Islet precursor cell (in vitro differentiated cells): ENCODE measurements at regions not wholly inside any gene's neighbourhood (a gene's known extent, or its start where the extent isn't known, plus 50 kb on each side); places are given as distances from the start of the nearest gene placed in this dataset.
A peak's percentile ranks its signal among the peaks of the same experiment; 100 is the strongest.

ENCODE experiments used
- DNase-seq: peaks from one replicate; pipeline ENCODE4 v3.0.0-alpha.2; 2018

DNA sequence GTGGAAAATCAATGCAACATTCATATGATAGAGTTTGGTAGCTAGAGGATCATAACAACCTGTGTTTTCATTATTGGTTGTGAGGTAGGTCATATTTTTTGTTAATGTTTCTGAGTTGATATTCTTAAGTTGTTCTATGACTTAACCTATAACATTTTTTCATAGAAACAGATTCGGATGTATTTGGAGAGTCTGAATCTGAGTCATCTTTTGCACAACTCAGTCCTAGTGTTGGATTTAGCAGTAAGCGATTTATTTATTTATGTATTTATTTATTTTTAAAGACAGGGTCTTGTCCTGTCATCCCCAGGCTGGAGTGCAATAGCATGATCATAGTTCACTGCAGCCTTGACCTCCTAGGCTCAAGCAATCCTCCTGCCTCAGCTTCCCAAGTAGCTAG is 292.8 kb upstream of the ZNF717 start:
- no peak for DNase-seq

DNA sequence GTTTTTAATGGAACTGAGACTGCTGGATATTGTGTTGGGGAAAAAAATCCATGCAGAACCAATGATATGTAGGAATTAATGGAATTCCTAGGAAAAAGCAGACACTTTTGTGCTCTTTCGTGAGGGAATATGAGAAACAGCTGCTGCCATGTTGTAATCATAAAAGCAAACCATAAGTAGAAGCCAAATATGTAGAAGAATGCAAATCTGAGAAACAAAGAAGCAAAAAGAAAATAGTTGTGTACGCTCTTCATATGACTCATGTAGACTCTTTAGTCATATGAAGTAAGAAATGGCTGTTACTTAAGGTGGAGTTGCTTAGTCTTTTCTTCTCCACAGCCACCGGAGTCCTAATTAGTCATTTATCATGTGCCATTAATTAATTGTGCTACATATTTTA is 298.6 kb upstream of the ZNF717 start:
- DNase-seq, result no peak

DNA sequence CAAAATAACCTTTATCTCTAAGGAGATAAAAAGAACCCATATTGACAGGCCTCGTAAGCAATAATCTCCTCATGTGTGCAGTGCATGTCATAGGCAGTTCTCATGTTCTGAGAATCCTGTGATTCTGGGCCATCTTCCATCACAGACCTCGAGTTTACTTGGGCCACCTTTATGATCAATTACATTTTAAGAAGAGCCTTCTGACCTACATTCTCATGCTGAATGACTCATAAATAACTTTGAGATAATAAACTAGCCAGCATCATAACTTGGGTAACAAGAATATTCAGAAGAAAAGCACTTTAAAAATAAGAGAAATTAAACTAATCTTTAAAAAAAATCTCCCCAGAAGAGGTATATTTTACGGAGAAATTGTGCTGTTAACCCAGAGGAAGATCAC is 310.7 kb upstream of the ZNF717 start:
- no peak for DNase-seq

DNA sequence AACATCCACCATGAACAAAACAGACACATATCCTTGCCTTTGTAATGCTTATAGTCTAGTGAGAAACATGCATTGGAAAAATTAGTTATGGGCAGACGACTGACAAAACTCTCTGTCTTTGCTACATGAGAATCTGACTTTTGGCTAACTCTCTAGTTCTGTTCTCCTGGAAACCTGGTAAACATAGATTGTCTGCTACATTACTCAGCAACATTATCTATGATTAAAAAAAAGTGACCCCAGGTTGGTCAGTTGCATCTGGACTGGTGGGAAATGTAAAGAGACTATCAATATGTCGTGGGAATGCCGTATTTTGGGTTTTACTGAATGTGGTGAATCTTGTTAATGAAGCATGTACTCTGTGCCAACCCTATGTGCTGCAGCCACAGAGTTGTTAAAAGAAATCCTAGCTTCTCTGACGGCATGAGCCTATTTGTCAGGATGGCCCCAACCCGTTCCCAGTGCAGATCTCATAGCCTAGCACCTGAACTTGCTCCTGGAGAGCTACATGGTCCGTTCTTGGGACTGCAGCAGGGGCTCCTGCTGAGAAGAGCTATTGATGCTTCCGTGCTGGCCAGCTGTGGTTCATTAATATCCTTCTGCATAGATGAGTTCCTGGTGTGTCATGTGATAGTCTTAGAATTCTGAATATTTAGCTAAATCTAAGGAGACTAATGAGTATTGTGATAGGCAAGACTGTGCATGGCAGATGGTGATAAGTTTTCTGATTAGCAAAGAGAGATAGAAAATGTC is 311.7 kb upstream of the ZNF717 start:
- no peak for DNase-seq

DNA sequence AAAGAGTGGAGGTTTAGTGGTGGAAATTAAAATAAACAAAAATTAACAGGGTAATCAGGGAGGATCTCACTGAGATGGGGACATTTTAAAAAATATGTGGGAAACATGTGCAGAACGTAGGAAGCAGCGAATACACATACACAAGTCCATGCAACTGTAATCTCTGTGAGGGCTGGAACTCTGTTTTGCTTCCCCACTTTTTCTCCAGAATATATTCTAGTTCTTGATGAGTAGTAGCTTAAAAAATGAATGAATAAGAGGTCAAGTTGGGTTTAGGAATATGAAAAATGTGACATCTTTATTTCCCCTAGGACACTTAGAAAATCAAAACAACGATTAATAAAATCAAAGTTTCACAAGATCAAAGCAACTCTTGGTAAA is 312.2 kb upstream of the ZNF717 start:
- DNase-seq, result no peak

DNA sequence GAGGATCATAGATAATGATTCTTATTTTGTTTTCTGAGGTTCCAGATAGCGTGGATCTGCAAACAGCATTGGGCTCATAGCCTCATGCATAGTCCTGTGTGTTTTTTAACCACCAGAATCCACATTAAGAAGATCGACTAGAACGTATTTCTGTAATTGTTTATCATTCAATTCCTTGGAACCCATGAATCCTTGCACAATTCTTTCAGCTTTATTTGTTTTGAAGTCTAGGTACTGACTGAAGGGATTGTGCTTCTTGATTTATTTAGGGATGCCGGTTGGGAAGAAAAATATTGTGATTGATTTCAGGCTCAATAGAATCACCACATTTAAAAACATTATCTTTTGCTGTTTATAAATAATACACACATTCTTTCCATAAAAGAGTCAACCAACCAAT is 314.6 kb upstream of the ZNF717 start:
- no peak for DNase-seq

DNA sequence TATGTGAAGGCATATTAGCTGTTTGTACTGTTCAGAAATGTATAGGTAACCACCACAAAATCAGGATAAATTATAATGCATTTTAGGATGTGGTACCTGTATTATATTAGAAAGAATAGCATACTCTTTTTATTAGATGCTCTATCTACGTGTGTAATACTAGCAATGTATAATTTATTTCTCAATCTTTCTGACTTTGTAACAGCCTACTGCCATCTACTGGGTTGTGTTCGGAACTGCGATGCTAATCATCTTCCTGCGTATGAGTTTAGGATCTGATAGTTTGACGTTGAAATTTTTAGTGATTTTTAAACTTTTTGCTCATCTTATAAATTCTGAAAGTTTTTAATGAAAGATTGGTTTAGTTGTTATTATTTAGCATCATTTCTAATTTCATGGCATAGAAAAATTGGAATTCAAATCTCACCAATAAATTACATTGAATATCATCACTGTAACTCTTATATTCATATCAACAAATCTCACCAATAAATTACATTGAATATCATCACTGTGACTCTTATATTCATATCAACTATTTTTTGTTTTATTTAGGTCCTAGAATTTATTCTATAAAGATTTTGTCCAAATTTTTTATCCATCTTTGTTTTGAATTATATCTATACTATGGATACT is 322.7 kb upstream of the ZNF717 start:
- DNase-seq, result no peak

DNA sequence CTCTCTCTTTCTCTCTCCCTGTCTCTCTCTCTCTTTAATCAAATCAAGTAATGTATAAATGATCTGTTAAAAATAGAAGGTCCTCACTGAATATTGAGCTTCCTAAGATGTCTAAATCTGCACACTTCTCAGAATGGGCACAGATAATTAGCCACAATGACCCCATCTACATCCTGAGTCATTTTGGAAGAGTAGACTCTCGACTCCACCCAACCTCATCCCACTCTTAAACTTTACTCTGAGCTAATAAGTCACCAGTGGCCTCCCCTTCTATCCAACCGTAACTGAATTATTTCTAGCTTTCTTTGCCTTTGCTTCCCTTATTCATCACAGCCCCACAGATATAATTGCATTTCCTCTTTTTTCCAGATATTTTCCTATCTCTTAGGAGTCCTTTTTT is 326.5 kb upstream of the ZNF717 start:
- DNase-seq, result no peak

DNA sequence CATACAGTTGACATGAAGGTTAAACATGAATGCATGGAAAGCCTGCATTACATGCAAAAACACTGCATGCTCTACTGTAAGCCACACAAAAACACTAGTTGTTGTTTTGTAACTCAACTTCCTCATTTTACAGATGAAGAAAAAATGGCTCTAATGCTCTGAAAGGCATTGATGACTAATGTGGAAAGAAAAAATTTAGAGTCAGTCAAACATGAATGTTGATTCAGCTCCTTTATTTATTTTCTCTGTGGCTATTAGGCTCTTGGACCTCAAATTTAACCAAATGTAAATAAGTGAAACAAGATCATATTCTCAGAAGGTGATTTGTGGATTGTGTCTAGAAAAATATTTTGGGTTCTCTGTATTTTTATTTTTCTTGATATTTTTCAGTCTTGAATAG is 336.7 kb upstream of the ZNF717 start:
- DNase-seq, result no peak

DNA sequence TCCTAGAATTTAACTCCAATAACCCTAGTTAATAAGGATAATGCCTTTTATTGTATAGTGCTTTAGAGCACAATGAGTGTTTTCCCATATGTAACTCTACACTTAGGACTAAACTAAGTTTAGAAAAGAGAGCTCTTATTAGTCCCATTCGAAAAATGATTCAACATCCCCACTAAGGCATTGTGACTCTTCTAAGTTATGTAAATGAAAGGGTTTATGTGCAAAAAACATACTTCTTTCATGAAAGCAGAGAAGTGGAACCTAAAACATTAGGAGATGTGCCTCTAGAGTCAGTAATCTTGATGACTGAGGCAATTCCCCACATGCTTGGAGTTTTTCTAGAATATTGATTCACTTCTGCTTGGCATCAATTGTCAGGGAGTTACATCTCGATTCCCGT is 344.1 kb upstream of the ZNF717 start:
- DNase-seq, result no peak

DNA sequence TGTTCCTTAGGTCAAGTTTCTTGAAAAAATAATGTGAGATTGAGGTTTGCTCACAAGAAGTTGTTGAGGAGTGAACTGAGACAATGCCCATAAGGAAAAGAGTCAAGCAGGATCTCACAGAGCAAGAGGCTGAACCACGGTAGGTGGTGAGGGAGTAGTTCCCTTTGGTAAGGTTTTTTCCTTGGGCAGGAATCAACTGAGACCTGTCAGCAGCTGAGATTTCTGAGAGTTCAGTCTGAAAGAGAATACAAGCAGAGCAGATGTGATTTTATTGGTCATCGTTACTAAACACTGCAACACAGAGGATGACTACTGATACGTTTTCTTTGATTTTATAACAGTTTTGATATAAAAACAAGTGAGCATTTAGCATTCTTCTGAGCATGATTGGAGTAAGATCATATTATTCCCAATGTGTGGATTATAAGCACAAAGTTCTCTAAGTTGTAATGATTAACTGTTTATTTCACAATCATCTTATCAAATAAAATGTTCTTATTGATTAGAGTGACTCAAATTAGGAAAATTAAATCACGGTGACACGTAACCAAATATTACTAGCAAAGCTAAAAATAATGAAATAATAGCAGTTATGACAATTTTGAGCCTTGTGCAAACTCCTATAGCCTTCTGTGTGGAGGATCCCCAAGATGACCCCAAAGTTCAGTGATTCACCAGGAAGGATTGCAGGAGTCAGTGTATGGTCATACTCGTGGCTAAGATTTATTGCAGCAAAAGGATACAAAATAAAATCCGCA is 346.2 kb upstream of the ZNF717 start:
- DNase-seq, result no peak

DNA sequence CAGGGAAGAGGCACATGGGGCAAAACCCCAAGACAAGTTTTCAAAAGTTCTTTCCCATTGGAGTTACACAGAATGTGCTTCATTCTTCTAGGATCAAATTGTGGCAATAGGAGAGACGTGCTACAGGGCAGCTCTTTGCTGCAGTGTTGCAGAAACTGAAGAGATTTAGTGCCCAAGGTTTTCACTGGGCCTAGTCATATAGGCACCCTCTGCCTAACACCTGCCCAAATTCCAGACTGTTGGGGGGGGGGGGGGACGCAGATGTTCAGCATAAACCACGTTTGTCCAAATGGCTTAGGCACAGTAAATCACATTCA is 346.8 kb upstream of the ZNF717 start:
- DNase-seq, result no peak

DNA sequence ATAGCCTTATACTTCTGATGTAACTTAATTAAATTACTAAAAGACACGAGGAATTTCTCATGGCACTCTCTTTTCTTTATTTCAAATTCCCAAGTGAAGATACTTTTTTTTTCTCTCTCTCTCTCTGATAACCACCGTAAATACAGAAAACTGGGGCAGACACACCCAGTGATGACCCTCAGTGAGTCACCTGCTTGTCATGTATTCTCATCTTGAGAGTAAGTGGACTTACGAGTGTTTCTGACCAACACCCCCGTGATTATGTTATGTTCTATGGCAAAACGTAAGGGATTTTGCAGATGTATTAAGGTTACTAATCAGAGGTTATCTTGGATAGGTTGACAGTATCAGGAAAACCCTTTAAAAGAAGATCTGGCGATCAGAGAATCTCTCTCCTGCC is 348.8 kb upstream of the ZNF717 start:
- no peak for DNase-seq

DNA sequence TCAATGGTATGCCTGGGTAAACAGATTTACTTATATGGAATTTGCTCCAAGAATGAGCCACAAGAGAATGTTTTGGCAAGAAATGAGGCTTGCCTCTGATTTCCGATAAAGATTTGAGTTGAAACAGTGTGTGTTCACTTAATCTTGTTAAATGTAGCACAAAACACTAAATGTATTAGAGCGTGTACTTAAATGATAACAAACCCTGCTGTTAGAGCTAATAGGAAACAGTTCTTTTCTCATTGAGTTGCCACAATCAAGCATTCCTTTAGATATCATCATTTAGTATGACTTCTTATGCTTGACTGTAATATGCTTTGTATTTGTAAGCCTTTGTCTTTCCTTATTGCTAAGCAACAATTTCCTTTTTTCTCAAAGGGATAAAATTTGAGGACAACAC is 353.6 kb upstream of the ZNF717 start:
- DNase-seq, result no peak

DNA sequence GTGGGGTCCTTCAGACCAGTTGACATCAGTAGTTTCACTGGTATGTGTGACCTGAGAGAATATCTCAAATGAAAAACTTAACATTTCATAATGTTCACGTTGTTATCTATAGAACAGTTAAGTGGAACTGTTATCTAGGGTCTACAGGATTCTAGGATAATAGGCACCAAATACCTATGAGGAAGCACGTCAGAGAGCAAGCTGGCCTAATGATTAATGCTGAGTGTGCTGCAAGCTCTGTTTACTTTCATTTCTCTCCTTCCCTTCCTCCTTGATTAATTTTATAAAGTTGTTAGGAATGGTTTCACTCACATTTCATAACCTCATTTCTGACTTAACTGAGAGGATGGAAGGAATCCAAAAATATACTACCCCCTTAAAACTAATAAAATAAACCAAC is 362.5 kb upstream of the ZNF717 start:
- no peak for DNase-seq

DNA sequence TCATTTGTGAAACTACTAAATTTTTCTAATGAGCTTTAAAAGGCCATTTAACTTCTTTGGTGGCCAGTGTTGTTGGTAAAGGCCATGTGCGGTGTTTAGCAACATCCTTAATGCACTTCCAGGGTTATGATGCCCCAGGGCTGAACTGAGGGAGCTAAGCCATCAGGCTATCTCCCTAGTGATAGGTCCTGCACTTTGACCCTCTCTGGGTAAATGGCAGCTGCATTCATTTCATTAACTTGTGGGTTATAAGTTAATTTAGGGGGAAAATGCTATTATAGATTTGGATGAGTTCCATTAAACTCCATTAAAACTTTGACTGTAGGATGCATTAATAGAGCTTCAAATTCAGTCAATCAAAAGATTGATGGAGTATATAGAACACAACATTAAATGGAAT is 366.7 kb upstream of the ZNF717 start:
- no peak for DNase-seq

DNA sequence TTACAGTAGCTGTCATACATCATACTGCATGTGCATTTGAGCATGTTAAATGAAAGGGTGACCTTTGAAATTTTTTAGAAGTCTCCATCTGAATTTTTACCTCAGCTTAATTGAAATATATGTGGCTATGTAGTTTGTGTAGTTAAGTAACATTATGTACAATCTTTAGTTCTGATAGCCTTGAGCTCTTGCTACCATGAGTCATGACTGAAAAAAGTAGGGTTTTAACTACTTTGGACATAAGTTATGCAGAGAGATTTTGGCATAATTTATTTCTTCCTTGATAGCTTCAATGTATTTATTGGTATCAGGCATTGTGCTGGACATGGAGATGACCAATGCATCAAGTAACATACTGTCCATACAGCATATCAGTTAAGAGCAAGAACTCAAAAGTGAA is 376.5 kb upstream of the ZNF717 start:
- DNase-seq, result no peak

DNA sequence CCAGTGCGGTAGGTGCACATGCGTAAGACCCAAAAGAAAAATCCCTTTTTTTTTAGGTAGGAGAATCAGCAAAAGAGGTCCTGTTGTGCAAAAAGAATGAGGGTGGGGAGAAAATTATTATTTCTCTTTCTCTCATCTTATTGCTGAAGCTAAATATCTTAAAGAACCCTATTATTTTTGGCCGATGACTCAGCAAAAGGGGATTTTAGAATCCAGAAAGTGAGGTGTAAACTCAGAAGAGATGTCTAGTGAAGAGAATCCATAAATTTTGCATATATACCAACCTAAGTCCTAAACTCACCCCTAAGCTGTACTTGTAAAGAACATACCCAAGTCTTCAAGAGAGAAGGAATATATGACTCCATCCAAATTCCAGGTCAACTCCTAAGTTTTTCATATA is 386.3 kb upstream of the ZNF717 start:
- DNase-seq, result no peak

DNA sequence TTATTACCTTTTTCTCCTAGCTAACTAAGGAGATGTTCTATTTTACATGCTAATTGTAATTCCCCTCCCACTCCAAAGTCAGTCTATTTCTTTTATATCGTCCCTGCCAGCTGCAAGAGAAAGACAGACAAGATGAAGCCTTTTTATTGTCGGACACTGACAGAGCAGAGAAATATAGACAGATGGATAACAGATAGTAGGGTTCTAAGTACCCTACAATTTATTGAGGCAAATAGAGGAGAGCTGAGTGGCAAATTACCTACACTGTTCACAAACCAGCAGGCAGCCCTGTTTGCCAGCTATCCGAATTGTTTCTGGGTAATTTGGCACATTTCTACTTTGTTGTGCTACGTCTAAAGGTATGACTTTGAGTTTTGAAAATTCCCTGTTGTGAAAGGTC is 392.3 kb upstream of the ZNF717 start:
- DNase-seq, result no peak

DNA sequence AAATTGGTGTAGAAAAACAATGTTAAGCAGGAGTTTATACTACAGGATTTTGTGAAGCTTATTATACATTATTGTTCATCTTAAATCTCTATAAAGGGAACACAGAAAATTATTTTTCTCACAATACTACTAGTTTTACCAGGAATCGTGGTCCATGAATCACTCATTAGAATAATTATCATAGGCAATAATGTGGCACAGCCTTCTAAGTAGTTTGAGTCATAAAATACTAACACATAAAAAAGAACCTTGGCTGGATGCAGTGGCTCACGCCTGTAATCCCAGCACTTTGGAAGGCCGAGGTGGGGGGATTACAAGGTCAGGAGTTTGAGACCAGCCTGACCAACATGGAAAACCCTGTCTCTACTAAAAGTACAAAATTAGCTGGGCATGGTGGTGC is 393.1 kb upstream of the ZNF717 start:
- DNase-seq, result no peak

DNA sequence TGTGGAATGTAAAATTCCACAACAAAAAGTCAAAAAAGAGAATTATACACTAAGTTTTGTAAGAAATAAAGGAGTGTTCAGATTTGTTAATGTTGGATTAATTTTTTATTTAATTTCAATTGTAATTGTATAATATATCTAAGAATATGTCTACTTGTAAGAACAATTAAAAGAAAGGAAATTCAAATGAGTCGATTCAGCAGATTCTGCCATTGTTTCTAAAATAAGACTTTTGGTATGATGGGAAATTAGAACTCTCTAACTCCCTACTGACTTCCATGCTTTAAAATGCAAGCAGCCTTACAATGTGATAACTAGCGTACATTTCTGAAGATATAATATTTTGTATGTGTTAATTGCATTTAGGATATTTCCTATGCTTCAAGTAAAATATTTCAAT is 395.9 kb upstream of the ZNF717 start:
- no peak for DNase-seq

DNA sequence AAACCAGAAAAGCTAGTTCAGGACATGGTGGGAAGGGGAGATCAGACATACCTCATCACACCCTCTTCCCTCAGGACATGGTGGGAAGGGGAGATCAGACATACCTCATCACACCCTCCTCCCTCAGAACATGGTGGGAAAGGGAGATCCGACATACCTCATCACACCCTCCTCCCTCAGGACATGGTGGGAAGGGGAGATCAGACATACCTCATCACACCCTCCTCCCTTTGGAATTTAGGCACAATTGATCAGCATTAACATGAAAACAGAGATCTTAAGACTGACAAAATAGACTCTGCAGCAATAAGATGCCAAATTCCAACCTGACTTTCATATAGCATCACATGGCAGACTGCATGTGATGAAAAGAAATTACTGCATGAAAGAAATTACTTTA is 412.7 kb upstream of the ZNF717 start:
- DNase-seq, result no peak

DNA sequence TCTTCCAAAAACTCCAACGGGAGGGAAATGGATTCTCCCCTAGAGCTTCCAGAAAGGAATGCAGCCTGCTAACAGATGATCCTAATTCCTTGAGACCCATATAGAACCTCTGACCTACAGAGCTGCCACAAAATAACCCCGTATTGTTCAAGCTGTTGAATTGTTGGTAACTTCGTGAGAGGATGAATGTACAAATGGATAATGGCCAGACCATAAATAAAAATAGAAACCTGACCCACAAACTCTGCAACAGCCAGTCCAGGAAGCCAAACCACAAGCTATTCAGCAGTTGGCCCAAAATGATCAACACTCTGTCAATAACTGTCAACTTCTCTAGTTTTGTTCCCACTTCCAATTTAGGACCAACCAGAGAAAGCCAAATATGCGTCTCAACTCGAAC is 414.0 kb upstream of the ZNF717 start:
- no peak for DNase-seq

DNA sequence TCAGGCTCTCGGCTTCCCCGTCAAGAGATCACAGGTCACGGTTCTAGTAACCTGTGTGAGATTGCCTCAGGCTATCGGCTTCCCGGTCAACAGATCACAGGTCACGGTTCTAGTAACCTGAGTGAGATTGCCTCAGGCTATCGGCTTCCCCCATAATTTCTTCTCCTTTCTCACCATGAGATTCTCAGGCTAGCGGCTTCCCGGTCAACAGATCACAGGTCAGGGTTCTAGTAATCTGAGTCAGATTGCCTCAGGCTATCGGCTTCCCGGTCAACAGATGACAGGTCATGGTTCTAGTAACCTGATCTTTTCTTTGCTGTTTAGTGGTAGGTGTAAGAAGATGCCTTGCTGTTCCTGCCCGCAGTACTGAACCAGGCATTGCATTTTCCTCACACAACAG is 418.2 kb upstream of the ZNF717 start:
- peak; percentile 65 for DNase-seq

DNA sequence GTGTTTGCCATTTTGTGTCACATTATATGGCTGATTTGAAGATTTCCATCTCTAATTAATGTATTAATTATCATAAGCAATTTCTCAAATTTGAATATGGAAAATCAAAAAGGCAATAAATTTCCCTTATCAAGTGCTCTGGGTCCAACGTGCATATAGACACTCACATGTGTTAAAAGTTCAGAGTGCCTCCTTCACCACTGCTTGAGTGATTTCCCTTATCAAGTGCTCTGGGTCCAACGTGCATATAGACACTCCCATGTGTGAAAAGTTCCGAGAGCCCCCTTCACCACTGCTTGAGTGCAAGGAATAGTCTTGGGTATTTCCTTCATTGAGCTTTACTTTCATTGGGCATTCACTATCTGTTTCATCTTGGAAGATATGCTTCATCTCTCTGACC is 421.0 kb upstream of the ZNF717 start:
- DNase-seq, result no peak
